ENCODE measurements at regions not wholly inside any gene's neighbourhood (a gene's known extent, or its start where the extent isn't known, plus 50 kb on each side); places are given as distances from the start of the nearest gene placed in this dataset.

- in situ Hi-C loops (cut with HindIII; ENCODE audit: extremely low pct_ligation_motif_present, low pct_unique_long_range_greater_than_20kb) = no loop called here
- H3K4me2 ChIP-seq (ENCODE audit: low read depth, low read length) = no peak overlapping the region
- H4K20me1 ChIP-seq (ENCODE audit: insufficient read depth, low read length) = no peaks in the 10 kb centered on the region
- BruUV-seq (replicated peaks) = no TSS peak
- H3K27ac ChIP-seq (ENCODE audit: extremely low read length, insufficient read depth, low read length) = no peak overlapping the region
- H3K4me1 ChIP-seq (ENCODE audit: insufficient read depth, low read length) = peaks cover 22% of the 10 kb centered on the region
- DNase-seq (ENCODE audit: low spot score) (no peak), FAIRE-seq (no peak), ATAC-seq (no peak)
- no peak overlapping the region for H3K9ac ChIP-seq (ENCODE audit: insufficient read depth, low read depth, low read length)
- H3K27me3 ChIP-seq (ENCODE audit: control insufficient read depth in 1 of 2, insufficient read depth in 2 of 2, low read length in 2 of 2) = no peaks in the 10 kb centered on the region; a peak in 1 of 5 replicates
- intact Hi-C loops (cut with micrococcal nuclease; ENCODE audit: unreplicated experiment) = no loop called here
- ChIA-PET POLR2A (no interaction called here), CTCF (ENCODE audit: low intra/inter-chr PET ratio, low total read pairs) (no interaction called here)
- H2AFZ ChIP-seq (ENCODE audit: low read length) = no peak overlapping the region
- 90% methylated on average over 1 of the region's 1 CpG for WGBS (ENCODE audit: low lambda C conversion rate)
- no peaks in the 10 kb centered on the region for H3K36me3 ChIP-seq (replicated peaks in 1 of 2; ENCODE audit: control insufficient read depth in 1 of 2, insufficient read depth in 2 of 2, low read length in 2 of 2)
- H3K4me3 ChIP-seq (replicated peaks in 1 of 3; ENCODE audit: insufficient read depth in 1 of 3, low read depth in 2 of 3, low read length in 3 of 3) = no peak overlapping the region
- no peaks in the 10 kb centered on the region for H3K9me3 ChIP-seq (ENCODE audit: low read length)
- no peaks in the 10 kb centered on the region for H3K79me2 ChIP-seq (ENCODE audit: insufficient read depth, low read length)
- TF ChIP-seq ZNF232 (CRISPR knock-in tag; IDR thresholded peaks at IDR 0.05; ENCODE audit: borderline replicate concordance) (no peak), ZNF878 (CRISPR knock-in tag; IDR thresholded peaks at IDR 0.05) (no peak), AHR (CRISPR knock-in tag; IDR thresholded peaks at IDR 0.05) (no peak), GABPB1 (CRISPR knock-in tag; IDR thresholded peaks at IDR 0.05) (no peak), ZNF24 (IDR thresholded peaks at IDR 0.05) (no peak), NFKB2 (CRISPR knock-in tag; IDR thresholded peaks at IDR 0.05; ENCODE audit: borderline replicate concordance) (no peak), MLXIP (CRISPR knock-in tag; IDR thresholded peaks at IDR 0.05; ENCODE audit: borderline replicate concordance) (no peak), FOXC1 (CRISPR knock-in tag; IDR thresholded peaks at IDR 0.05; ENCODE audit: borderline replicate concordance) (no peak), YEATS2 (CRISPR knock-in tag; IDR thresholded peaks at IDR 0.05; ENCODE audit: borderline replicate concordance) (no peak), ZNF761 (CRISPR knock-in tag; conservative IDR thresholded peaks at IDR 0.05) (no peak), ZNF335 (CRISPR knock-in tag; IDR thresholded peaks at IDR 0.05) (no peak), ARNT (IDR thresholded peaks at IDR 0.05) (no peak)
- TF ChIP-seq, protein P1, sequence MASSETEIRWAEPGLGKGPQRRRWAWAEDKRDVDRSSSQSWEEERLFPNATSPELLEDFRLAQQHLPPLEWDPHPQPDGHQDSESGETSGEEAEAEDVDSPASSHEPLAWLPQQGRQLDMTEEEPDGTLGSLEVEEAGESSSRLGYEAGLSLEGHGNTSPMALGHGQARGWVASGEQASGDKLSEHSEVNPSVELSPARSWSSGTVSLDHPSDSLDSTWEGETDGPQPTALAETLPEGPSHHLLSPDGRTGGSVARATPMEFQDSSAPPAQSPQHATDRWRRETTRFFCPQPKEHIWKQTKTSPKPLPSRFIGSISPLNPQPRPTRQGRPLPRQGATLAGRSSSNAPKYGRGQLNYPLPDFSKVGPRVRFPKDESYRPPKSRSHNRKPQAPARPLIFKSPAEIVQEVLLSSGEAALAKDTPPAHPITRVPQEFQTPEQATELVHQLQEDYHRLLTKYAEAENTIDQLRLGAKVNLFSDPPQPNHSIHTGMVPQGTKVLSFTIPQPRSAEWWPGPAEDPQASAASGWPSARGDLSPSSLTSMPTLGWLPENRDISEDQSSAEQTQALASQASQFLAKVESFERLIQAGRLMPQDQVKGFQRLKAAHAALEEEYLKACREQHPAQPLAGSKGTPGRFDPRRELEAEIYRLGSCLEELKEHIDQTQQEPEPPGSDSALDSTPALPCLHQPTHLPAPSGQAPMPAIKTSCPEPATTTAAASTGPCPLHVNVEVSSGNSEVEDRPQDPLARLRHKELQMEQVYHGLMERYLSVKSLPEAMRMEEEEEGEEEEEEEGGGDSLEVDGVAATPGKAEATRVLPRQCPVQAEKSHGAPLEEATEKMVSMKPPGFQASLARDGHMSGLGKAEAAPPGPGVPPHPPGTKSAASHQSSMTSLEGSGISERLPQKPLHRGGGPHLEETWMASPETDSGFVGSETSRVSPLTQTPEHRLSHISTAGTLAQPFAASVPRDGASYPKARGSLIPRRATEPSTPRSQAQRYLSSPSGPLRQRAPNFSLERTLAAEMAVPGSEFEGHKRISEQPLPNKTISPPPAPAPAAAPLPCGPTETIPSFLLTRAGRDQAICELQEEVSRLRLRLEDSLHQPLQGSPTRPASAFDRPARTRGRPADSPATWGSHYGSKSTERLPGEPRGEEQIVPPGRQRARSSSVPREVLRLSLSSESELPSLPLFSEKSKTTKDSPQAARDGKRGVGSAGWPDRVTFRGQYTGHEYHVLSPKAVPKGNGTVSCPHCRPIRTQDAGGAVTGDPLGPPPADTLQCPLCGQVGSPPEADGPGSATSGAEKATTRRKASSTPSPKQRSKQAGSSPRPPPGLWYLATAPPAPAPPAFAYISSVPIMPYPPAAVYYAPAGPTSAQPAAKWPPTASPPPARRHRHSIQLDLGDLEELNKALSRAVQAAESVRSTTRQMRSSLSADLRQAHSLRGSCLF (CRISPR knock-in tag; IDR thresholded peaks at IDR 0.05; ENCODE audit: borderline replicate concordance) = no peak
- TF ChIP-seq, protein P2, sequence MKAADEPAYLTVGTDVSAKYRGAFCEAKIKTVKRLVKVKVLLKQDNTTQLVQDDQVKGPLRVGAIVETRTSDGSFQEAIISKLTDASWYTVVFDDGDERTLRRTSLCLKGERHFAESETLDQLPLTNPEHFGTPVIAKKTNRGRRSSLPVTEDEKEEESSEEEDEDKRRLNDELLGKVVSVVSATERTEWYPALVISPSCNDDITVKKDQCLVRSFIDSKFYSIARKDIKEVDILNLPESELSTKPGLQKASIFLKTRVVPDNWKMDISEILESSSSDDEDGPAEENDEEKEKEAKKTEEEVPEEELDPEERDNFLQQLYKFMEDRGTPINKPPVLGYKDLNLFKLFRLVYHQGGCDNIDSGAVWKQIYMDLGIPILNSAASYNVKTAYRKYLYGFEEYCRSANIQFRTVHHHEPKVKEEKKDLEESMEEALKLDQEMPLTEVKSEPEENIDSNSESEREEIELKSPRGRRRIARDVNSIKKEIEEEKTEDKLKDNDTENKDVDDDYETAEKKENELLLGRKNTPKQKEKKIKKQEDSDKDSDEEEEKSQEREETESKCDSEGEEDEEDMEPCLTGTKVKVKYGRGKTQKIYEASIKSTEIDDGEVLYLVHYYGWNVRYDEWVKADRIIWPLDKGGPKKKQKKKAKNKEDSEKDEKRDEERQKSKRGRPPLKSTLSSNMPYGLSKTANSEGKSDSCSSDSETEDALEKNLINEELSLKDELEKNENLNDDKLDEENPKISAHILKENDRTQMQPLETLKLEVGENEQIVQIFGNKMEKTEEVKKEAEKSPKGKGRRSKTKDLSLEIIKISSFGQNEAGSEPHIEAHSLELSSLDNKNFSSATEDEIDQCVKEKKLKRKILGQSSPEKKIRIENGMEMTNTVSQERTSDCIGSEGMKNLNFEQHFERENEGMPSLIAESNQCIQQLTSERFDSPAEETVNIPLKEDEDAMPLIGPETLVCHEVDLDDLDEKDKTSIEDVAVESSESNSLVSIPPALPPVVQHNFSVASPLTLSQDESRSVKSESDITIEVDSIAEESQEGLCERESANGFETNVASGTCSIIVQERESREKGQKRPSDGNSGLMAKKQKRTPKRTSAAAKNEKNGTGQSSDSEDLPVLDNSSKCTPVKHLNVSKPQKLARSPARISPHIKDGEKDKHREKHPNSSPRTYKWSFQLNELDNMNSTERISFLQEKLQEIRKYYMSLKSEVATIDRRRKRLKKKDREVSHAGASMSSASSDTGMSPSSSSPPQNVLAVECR (CRISPR knock-in tag; IDR thresholded peaks at IDR 0.05; ENCODE audit: borderline replicate concordance) = no peak
These were observed 384.6 kb downstream of the BUD13 start for GRCh38 chr11:116388146-116388545.

Data from HepG2 (cell line).